ENCODE measurements at regions not wholly inside any gene's neighbourhood (a gene's known extent, or its start where the extent isn't known, plus 50 kb on each side); places are given as distances from the start of the nearest gene placed in this dataset.

DNA sequence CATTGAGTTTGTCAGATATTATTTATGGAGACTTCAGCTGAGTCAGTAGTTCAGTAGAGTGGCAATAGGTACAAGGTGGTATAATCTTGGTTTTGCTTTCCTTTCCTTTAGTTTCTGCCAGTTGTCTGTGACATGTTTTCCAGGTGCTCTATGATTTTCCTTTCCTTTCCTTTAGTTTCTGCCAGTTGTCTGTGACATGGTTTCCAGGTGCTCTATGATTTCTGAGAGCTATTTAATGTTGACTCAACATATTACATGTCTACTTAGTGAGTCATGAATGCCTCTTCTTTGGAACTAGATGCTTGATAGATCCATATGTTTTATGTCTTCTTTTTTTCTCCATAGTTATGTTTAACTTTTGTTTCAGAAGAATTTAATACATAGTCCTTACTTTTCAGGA, 186.4 kb upstream of the DEFB112 start:
- no peak for TF ChIP-seq POLR2A (IDR thresholded peaks at IDR 0.05)
- TF ChIP-seq, protein P1, sequence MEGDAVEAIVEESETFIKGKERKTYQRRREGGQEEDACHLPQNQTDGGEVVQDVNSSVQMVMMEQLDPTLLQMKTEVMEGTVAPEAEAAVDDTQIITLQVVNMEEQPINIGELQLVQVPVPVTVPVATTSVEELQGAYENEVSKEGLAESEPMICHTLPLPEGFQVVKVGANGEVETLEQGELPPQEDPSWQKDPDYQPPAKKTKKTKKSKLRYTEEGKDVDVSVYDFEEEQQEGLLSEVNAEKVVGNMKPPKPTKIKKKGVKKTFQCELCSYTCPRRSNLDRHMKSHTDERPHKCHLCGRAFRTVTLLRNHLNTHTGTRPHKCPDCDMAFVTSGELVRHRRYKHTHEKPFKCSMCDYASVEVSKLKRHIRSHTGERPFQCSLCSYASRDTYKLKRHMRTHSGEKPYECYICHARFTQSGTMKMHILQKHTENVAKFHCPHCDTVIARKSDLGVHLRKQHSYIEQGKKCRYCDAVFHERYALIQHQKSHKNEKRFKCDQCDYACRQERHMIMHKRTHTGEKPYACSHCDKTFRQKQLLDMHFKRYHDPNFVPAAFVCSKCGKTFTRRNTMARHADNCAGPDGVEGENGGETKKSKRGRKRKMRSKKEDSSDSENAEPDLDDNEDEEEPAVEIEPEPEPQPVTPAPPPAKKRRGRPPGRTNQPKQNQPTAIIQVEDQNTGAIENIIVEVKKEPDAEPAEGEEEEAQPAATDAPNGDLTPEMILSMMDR (IDR thresholded peaks at IDR 0.05), result no peak

All from heart left ventricle (tissue), 13 donors.